HG03439 (cell line): ENCODE measurements at regions not wholly inside any gene's neighbourhood (a gene's known extent, or its start where the extent isn't known, plus 50 kb on each side); places are given as distances from the start of the nearest gene placed in this dataset.
"Not testable (repeated sequence)": the region's sequence is repeated elsewhere in the genome, so short reads cannot be mapped to it uniquely, and the experiment has no call there.

ENCODE experiments used
- ATAC-seq: cut with Tn5 transposase; IDR thresholded peaks from one replicate; pipeline ENCODE4 v1.9.1; 2021; ENCODE audit warnings: mild to moderate bottlenecking, moderate library complexity; ENCODE audit not compliant: unreplicated experiment

DNA sequence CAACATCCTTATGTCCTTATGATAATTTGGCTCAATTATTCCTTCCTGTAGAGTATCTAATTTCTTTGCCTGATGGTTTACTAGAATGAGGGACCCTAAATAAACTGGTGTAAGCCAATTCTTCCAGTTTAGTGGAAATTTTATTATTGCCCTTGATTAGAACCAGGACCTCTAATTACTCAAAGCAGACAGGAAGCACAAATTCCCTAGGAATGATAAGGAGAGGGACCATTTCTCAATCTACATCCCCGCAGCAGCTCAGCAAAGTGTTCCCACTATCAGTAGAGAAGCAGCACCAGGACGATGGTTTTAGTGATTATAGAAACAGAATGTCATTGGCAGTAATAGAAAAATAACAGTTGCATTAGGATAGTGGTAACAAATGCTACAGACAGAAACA lies 97.1 kb downstream of the PLPPR4 start:
- no peak for ATAC-seq

GRCh38 chr1:99363531-99363930 lies 99.2 kb downstream of the PLPPR4 start:
- ATAC-seq: no peak

GRCh38 chr1:99365141-99365540 lies 100.8 kb downstream of the PLPPR4 start:
- no peak for ATAC-seq

DNA sequence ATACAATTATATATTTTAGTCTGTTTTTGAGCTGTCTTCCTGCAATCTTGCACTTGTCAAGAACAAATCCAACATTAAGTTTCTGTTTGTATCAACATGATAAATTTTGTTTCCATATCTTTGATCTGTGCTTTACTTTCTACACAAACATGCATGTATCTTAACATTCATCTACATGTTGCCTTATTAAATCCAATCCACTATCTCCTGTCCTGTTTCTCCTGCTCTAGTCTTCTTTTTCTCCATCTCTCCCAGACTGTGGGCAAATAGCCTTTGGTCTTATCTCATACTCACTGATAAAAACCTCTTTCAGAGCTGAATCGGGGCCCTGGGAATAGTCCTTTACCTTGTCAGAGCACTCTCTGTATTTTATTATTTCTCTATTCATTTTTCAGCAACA lies 101.3 kb downstream of the PLPPR4 start:
- ATAC-seq: no peak

DNA sequence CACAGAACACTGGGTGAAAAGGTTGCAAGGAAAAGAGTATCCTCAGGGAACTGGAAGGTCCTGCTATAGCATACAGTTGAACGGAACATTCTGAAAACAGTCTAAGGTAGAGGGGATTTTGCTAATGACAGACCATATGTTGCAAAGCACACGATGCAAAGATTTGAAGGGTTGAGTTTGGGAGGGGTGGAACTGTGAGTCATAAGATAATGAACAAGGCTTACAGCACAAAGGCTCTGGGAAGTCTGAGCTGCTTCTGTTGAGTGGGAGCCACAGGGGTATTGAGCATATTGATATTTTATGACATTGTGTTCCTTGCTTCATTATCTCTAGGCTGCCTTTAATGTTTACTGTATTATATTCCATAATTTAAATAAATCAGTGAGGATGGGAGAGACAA lies 104.9 kb downstream of the PLPPR4 start:
- ATAC-seq: no peak

- no peak for ATAC-seq
Measured at GRCh38 chr1:99370476-99370875, 106.2 kb downstream of the PLPPR4 start.

GRCh38 chr1:99371413-99371812 lies 107.1 kb downstream of the PLPPR4 start:
- no peak for ATAC-seq

DNA sequence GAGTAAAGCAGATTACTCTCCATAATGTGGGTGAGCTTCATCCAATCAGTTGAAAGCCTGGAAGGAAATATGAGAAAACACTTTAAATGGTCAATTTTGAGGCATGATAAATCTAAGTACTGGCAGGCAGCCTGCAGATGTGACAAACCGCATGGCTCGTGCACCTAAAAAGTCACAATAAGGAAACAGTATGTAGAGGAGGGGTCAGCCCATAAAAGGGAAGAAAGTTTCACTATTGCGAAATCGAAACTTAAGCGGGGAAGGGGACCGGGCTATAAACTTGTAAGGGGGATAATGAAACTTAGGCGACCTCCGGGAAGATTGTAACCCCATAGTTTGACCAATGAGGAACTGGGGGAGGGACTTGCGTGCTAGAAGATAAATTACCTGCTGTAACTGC lies 109.8 kb downstream of the PLPPR4 start:
- ATAC-seq: no peak

DNA sequence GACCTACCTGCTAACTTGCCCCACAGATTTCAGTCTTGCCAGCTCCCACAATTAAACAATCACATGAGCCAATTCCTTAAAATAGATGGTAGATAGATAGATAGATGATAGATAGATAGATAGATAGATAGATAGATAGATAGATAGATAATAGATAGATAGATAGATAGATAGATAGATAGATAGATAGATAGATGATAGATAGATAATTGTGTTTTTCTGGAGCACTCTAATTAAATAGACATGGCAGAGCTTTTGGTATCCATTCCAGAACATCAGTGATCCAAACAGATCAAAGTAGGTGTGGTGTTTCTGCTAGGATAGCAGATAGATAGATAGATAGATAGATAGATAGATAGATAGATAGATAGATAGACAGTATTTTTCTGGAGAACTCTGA lies 110.4 kb downstream of the PLPPR4 start:
- ATAC-seq: not testable (repeated sequence)

- ATAC-seq: no peak
Measured at GRCh38 chr1:99384021-99384420, 119.7 kb downstream of the PLPPR4 start.

DNA sequence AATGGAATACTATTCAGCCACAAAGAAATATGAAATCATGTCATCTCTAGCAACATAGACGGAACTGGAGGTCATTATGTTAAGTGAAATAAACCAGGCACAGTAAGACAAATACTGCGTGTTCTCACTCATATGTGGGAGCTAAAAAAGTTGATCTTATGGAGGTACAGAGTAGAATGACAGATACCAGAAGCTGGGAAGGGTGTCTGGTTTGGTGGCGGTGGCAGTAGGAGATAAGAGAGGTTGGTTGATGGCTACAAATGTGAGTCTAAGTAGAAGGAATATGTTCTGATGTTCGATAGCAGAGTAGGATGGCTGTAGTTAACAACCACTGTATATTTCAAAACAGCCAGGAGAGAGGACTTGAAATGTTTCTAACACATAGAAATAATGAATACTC lies 121.6 kb downstream of the PLPPR4 start:
- no peak for ATAC-seq

GRCh38 chr1:99396389-99396788 lies 132.1 kb downstream of the PLPPR4 start:
- no peak for ATAC-seq

DNA sequence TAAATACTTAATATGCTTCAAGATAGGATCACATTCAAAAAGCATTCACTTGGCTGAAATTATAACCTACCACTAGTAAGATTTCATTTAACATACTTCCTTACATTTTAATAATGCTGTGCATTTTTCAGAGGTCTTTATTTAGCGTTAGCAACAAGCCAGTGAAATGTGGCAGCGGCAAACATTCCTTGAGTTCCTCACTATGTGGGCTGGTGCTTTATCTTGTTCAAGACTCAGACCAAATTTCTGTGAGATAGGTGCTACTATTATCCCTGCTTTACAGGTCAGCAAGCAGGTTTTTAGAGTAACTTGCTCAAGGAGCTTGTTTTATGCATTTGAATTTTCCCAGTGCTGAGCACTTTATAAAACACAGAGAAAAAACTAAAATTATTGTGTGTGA lies 132.7 kb downstream of the PLPPR4 start:
- no peak for ATAC-seq

GRCh38 chr1:99397863-99398262 lies 133.6 kb downstream of the PLPPR4 start:
- ATAC-seq: no peak

GRCh38 chr1:99401556-99401955 lies 137.3 kb downstream of the PLPPR4 start:
- not testable (repeated sequence) for ATAC-seq

- ATAC-seq: not testable (repeated sequence)
Measured at GRCh38 chr1:99404399-99404798, 140.1 kb downstream of the PLPPR4 start.

DNA sequence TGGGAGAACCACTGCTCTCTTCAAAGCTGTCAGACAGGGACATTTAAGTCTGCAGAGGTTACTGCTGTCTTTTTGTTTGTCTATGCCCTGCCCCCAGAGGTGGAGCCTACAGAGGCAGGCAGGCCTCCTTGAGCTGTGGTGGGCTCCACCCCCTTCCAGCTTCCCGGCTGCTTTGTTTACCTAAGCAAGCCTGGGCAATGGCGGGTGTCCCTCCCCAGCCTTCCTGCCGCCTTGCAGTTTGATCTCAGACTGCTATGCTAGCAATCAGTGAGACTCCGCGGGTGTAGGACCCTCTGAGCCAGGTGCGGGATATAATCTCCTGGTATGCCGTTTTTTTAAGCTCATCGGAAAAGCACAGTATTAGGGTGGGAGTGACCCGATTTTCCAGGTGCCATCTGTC lies 141.0 kb downstream of the PLPPR4 start:
- ATAC-seq: not testable (repeated sequence)

DNA sequence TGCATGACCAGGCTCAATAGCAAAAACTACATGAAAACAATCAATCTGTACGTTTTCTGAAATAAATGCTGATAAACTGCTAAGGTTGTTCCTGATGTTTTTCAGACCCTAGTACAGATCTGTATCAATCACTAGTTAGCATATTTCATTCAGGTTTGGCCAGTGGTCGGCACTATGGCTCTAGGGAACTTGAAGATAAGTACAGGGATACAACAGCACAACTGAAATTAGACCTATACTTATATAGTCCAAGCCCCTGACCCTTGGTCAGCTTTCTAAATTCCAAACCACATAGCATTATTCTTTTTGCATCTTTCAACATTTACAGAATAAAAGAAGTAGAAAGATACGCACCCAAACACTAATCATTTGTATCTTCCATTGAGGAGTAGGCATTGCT lies 142.7 kb downstream of the PLPPR4 start:
- no peak for ATAC-seq

GRCh38 chr1:99424087-99424486 lies 159.8 kb downstream of the PLPPR4 start:
- ATAC-seq: no peak

DNA sequence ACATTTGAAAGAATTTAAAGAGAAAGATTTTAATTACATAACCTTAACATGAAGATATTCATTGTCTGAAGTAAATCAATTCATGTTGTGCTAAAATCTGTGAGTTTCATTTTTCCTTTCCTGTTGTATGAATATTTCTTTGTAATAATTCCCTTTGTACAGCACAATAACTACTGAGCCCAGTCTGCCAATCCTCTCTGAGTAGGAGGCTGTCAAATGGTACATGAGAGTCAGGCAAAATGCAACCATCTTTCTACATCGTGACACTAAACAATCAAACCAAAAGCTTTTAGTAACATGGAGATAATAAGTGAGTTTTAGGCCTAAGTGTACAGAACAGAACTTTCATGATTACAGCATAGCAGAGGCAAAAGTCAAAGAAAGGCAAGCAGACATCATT lies 165.5 kb downstream of the PLPPR4 start:
- ATAC-seq: no peak

DNA sequence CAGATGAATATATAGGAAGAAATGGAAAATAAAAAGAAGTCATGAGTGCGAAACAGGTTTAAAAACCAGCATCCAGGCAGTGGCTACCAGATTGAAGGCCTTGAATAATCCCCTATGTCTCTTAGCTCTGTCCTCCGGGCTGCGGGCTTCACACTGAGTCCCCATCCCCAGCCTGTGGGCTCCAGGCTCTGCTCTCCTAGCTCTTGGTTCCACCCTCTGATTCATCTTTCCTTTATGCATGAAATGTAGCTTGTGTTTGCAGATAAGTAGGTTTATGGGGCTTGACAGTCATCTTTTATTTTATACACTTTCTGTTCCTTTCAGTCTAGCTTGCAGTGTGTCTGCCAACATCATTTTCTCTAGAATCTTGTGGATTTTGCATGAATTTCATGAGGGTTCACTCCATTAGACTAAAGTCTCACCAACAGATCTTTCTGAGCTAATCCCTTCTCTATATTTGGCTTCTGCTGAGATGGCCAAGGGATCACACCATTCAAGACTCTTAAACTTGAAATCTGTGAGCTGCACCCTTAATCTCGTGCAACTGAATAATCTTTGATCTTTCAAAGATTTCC lies 174.5 kb downstream of the PLPPR4 start:
- no peak for ATAC-seq

DNA sequence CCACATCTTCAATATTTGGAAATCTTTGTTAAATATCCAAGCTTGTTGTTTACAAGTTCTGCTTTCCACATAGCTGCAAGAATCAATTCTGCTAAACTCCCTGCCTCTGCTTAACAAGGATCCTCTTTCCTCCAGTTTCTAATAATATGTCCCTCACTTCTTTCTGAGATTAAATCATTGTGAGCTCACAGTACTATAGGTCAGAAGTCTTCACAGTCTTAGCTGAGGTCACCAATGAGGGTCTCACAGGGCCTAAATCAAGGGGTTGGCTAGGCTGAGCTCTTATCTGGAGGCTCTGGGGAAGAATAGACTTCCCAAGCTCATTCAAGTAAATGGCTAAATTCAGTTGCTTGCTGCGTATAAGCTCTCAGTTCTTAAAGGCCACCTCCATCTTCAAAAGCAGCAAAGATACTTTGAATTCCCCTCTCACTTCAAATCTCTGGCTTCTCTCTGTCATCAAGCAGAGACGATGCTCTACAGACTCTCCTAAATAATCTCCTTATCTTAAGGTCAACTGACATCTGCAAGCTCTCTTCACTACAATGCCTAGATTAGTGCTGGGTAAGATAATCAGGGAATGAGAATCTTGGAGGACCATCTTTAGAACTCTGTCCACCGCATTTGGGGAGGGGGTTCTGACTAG lies 175.3 kb downstream of the PLPPR4 start:
- no peak for ATAC-seq
